Fibroblast of skin of scalp (primary cell): ENCODE measurements at regions not wholly inside any gene's neighbourhood (a gene's known extent, or its start where the extent isn't known, plus 50 kb on each side); places are given as distances from the start of the nearest gene placed in this dataset.

Experiments
- DNase-seq: peaks from one replicate; pipeline ENCODE4 v3.0.0-alpha.2; 2013

GRCh38 chr9:26026423-26027100, 348.3 kb upstream of the TUSC1 start:
- DNase-seq = no peak

GRCh38 chr9:26013199-26013598, 335.0 kb upstream of the TUSC1 start:
- DNase-seq = peak; percentile 1

- DNase-seq = peak; percentile 17
Measured at GRCh38 chr9:26012797-26013196, 334.6 kb upstream of the TUSC1 start.

GRCh38 chr9:25994605-25995004, 316.4 kb upstream of the TUSC1 start:
- DNase-seq = no peak

- DNase-seq = no peak
Measured at GRCh38 chr9:25990376-25990775, 312.1 kb upstream of the TUSC1 start.

GRCh38 chr9:25975667-25976066, 297.4 kb upstream of the TUSC1 start:
- DNase-seq = no peak

- DNase-seq = peak; percentile 81
Measured at GRCh38 chr9:25964239-25964638, 286.0 kb upstream of the TUSC1 start.

- no peak for DNase-seq
Measured at GRCh38 chr9:25960178-25960577, 281.9 kb upstream of the TUSC1 start.

- DNase-seq = no peak
Measured at GRCh38 chr9:25954209-25954608, 276.0 kb upstream of the TUSC1 start.

- DNase-seq = no peak
Measured at GRCh38 chr9:25948182-25948581, 269.9 kb upstream of the TUSC1 start.

- DNase-seq = no peak
Measured at GRCh38 chr9:25939126-25939525, 260.9 kb upstream of the TUSC1 start.

GRCh38 chr9:25936031-25936430, 257.8 kb upstream of the TUSC1 start:
- DNase-seq = peak; percentile 59

GRCh38 chr9:25935188-25935587, 256.9 kb upstream of the TUSC1 start:
- DNase-seq = no peak

- peak; percentile 4 for DNase-seq
Measured at GRCh38 chr9:25918761-25919160, 240.5 kb upstream of the TUSC1 start.

GRCh38 chr9:25917731-25918362, 239.6 kb upstream of the TUSC1 start:
- DNase-seq = peak; percentile 54

GRCh38 chr9:25913806-25914205, 235.6 kb upstream of the TUSC1 start:
- no peak for DNase-seq

GRCh38 chr9:25904701-25905100, 226.5 kb upstream of the TUSC1 start:
- no peak for DNase-seq

- no peak for DNase-seq
Measured at GRCh38 chr9:25891527-25891926, 213.3 kb upstream of the TUSC1 start.

- no peak for DNase-seq
Measured at GRCh38 chr9:25889661-25890060, 211.4 kb upstream of the TUSC1 start.

- no peak for DNase-seq
Measured at GRCh38 chr9:25876248-25876647, 198.0 kb upstream of the TUSC1 start.

GRCh38 chr9:25864509-25864908, 186.3 kb upstream of the TUSC1 start:
- DNase-seq = no peak

GRCh38 chr9:25861421-25861820, 183.2 kb upstream of the TUSC1 start:
- no peak for DNase-seq

- DNase-seq = peak; percentile 5
Measured at GRCh38 chr9:25857147-25857546, 178.9 kb upstream of the TUSC1 start.

- no peak for DNase-seq
Measured at GRCh38 chr9:25850803-25851202, 172.6 kb upstream of the TUSC1 start.

- no peak for DNase-seq
Measured at GRCh38 chr9:25845867-25846266, 167.6 kb upstream of the TUSC1 start.
